Mesendoderm (in vitro differentiated cells): ENCODE measurements at regions not wholly inside any gene's neighbourhood (a gene's known extent, or its start where the extent isn't known, plus 50 kb on each side); places are given as distances from the start of the nearest gene placed in this dataset.

Experiments used
- DNase-seq: peaks from one replicate; pipeline ENCODE4 v3.0.0; 2013
- H2AK5ac ChIP-seq: 2 replicates; pipeline ENCODE4 v1.6.1; 2013; ENCODE audit warnings: low read length, inconsistent platforms
- H2BK120ac ChIP-seq: 2 replicates; pipeline ENCODE4 v1.6.1; 2013; ENCODE audit warnings: low read depth, mild to moderate bottlenecking, low read length, moderate library complexity, mixed read lengths
- H2BK15ac ChIP-seq: replicated peaks from 2 replicates; pipeline ENCODE4 v1.6.1; 2013; ENCODE audit warnings: low read depth, mild to moderate bottlenecking, moderate library complexity
- H2BK5ac ChIP-seq: 2 replicates; pipeline ENCODE4 v1.6.1; 2013; ENCODE audit warnings: low read length, inconsistent platforms
- H3K18ac ChIP-seq: 2 replicates; pipeline ENCODE4 v1.6.1; 2013; ENCODE audit warnings: mild to moderate bottlenecking, low read length, mixed read lengths
- H3K23ac ChIP-seq: one replicate; pipeline ENCODE4 v1.6.1; 2013; ENCODE audit warnings: low read length
- H3K27ac ChIP-seq: 2 replicates; pipeline ENCODE4 v1.5.1; 2013; ENCODE audit warnings: low read depth, mild to moderate bottlenecking, inconsistent platforms, low read length, moderate library complexity
- H3K27me3 ChIP-seq: 2 replicates; pipeline ENCODE4 v1.6.1; 2013; ENCODE audit warnings: low read length, control low read depth, mild to moderate bottlenecking, inconsistent platforms; ENCODE audit not compliant: insufficient read depth, poor library complexity
- H3K36me3 ChIP-seq: 2 replicates; pipeline ENCODE4 v1.6.1; 2013; ENCODE audit warnings: low read length, inconsistent platforms; ENCODE audit not compliant: control insufficient read depth, insufficient read depth
- H3K4ac ChIP-seq: one replicate; pipeline ENCODE4 v1.6.1; 2013; ENCODE audit warnings: low read depth, mild to moderate bottlenecking, low read length, moderate library complexity
- H3K4me1 ChIP-seq: 2 replicates; pipeline ENCODE4 v1.6.1; 2013; ENCODE audit warnings: low read depth, low read length, inconsistent platforms; ENCODE audit not compliant: control insufficient read depth
- H3K4me2 ChIP-seq: 2 replicates; pipeline ENCODE4 v1.6.1; 2013; ENCODE audit warnings: low read length
- H3K4me3 ChIP-seq: 2 replicates; pipeline ENCODE4 v1.5.1; 2013; ENCODE audit warnings: mild to moderate bottlenecking, low read length
- H3K56ac ChIP-seq: one replicate; pipeline ENCODE4 v1.6.1; 2013; ENCODE audit warnings: low read length
- H3K79me1 ChIP-seq: 2 replicates; pipeline ENCODE4 v1.6.1; 2013; ENCODE audit warnings: low read length, inconsistent platforms
- H3K79me2 ChIP-seq: 2 replicates; pipeline ENCODE4 v1.6.1; 2013; ENCODE audit warnings: mild to moderate bottlenecking, low read length; ENCODE audit not compliant: control insufficient read depth, insufficient read depth
- H3K9ac ChIP-seq: 2 replicates; pipeline ENCODE4 v1.6.1; 2013; ENCODE audit warnings: low read length, inconsistent platforms
- H4K5ac ChIP-seq: one replicate; pipeline ENCODE4 v1.6.1; 2013; ENCODE audit warnings: low read length
- H4K8ac ChIP-seq: one replicate; pipeline ENCODE4 v1.6.1; 2013; ENCODE audit warnings: low read depth, mild to moderate bottlenecking, control low read depth, low read length, moderate library complexity
- WGBS: extraction: QIAGEN DNeasy Blood & Tissue Kit; methylation state at CpG from one replicate; pipeline ENCODE4 v1.1.7; 2013; ENCODE audit warnings: low lambda C conversion rate, missing lambda C conversion rate; ENCODE audit not compliant: insufficient coverage; ENCODE audit errors: extremely low coverage; 5-methylcytosine and 5-hydroxymethylcytosine counted together

DNA sequence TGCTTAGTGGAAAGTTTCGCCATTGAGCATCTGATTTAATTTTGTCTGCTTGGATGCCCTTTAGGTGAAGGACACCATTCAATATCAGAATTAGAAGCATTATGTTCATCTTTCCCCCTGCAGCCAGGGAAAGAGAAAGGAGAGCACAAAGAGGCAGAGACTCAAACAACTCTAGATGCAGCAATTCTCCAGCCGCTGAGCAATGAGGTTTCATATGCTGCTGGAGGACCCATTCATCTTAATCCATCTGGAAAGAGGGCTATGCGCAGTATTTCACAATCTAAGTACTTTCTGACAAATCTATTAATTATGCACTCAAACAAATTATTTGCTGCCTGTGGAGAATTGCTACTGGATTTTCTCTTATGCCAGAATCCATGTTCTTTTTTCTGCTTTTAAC, 527.0 kb upstream of the TUSC1 start:
- no peaks in the 10 kb centered on the region for H3K4me1 ChIP-seq
- H4K8ac ChIP-seq: no peak overlapping the region
- no peak overlapping the region for H3K23ac ChIP-seq
- no peaks in the 10 kb centered on the region for H3K79me1 ChIP-seq
- no peak overlapping the region for H3K4me3 ChIP-seq
- no peak overlapping the region for H3K27ac ChIP-seq
- no peak overlapping the region for H2BK5ac ChIP-seq
- no peaks in the 10 kb centered on the region for H3K27me3 ChIP-seq
- no peak overlapping the region for H3K9ac ChIP-seq
- no CpG with 5 or more reads among the region's 3 CpGs for WGBS
- no peaks in the 10 kb centered on the region for H3K36me3 ChIP-seq
- H3K79me2 ChIP-seq: no peaks in the 10 kb centered on the region
- no peak overlapping the region for H3K18ac ChIP-seq
- no peak overlapping the region for H3K4me2 ChIP-seq
- H2BK15ac ChIP-seq: no peak overlapping the region
- no peak overlapping the region for H3K4ac ChIP-seq
- no peak overlapping the region for H2BK120ac ChIP-seq
- DNase-seq: no peak
- H2AK5ac ChIP-seq: no peak overlapping the region
- no peak overlapping the region for H3K56ac ChIP-seq
- no peak overlapping the region for H4K5ac ChIP-seq

DNA sequence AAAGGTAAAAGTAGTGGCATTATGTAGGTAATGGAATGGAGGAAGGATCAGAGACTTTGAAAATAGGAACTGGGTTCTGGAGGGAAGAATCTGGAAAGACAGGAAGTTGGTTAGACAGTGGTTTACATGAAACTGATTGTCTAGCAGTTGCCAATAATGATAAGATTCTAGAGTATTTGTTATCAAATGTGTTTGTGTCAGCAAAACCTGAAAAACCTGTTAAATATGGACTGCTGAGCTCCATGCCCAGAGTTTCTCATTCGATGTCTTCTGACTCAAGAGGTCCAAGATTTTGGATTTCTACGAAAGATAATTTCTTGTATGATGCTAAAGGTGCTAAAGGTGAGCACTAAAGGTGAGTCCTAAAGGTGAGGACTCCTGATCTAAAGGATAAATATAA, 515.0 kb upstream of the TUSC1 start:
- no peak for DNase-seq
- H3K23ac ChIP-seq: no peak overlapping the region
- H3K79me1 ChIP-seq: no peaks in the 10 kb centered on the region
- WGBS: no CpG with 5 or more reads among the region's 2 CpGs
- H4K5ac ChIP-seq: no peak overlapping the region
- H3K4ac ChIP-seq: no peak overlapping the region
- no peak overlapping the region for H3K9ac ChIP-seq
- no peaks in the 10 kb centered on the region for H3K36me3 ChIP-seq
- H3K4me1 ChIP-seq: no peaks in the 10 kb centered on the region
- no peak overlapping the region for H3K18ac ChIP-seq
- H2BK120ac ChIP-seq: no peak overlapping the region
- H3K27me3 ChIP-seq: no peaks in the 10 kb centered on the region
- no peaks in the 10 kb centered on the region for H3K79me2 ChIP-seq
- no peak overlapping the region for H3K56ac ChIP-seq
- H2AK5ac ChIP-seq: no peak overlapping the region
- no peak overlapping the region for H4K8ac ChIP-seq
- no peak overlapping the region for H3K27ac ChIP-seq
- no peak overlapping the region for H3K4me2 ChIP-seq
- H3K4me3 ChIP-seq: no peak overlapping the region
- no peak overlapping the region for H2BK5ac ChIP-seq
- H2BK15ac ChIP-seq: no peak overlapping the region

DNA sequence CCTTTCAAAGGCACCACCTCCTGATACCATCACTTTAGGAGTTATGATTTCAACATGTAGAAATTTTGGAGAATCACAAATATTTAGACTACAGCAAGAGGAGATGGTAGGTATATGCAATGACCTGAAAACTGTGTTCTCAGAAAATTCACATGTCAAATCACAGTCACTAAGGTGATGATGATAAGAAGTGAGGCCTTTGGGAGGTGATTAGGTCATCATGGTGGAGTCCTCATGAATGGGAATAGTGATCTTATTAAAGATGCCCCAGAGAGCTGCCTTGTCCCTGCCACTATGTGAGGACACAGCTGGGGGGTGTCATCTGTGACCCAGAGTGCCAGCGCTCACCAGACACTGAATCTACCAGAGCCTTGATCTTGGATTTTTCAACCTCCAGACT, 513.5 kb upstream of the TUSC1 start:
- Histone ChIP-seq H3K4me1 (no peaks in the 10 kb centered on the region), H3K27me3 (no peaks in the 10 kb centered on the region), H2BK120ac (no peak overlapping the region), H3K4ac (no peak overlapping the region), H3K27ac (no peak overlapping the region), H3K4me3 (no peak overlapping the region), H3K23ac (no peak overlapping the region), H3K79me2 (no peaks in the 10 kb centered on the region), H3K18ac (no peak overlapping the region), H3K79me1 (no peaks in the 10 kb centered on the region), H4K5ac (no peak overlapping the region), H3K56ac (no peak overlapping the region), H4K8ac (no peak overlapping the region), H2BK15ac (no peak overlapping the region), H2BK5ac (no peak overlapping the region), H3K9ac (no peak overlapping the region), H3K4me2 (no peak overlapping the region), H3K36me3 (no peaks in the 10 kb centered on the region), H2AK5ac (no peak overlapping the region)
- no peak for DNase-seq
- no CpG with 5 or more reads among the region's 1 CpG for WGBS

DNA sequence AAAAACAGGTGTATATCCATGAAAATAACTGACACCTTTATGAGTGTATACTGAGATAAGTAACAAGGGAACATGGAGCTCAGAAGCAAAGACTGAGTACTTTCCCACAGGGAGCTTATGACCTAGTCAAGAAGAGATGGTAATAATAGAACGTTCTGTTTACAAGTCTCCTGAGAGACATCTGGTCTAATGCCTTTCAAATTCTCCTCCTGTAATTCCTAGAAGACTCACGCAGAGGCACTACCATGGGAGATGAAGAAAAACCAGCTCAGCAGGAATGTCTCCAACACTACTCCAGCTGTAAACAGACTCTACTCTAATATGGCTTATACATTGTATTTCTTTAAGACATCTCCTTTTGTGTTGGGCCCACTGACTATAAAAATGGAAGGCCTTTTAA, 503.6 kb upstream of the TUSC1 start:
- no peak overlapping the region for H3K18ac ChIP-seq
- H3K27ac ChIP-seq: no peak overlapping the region
- no peak overlapping the region for H2BK5ac ChIP-seq
- no peak overlapping the region for H3K56ac ChIP-seq
- no peak overlapping the region for H4K5ac ChIP-seq
- no peak overlapping the region for H4K8ac ChIP-seq
- no peak overlapping the region for H3K4me2 ChIP-seq
- H3K79me1 ChIP-seq: no peaks in the 10 kb centered on the region
- H2BK120ac ChIP-seq: no peak overlapping the region
- H3K4me1 ChIP-seq: no peaks in the 10 kb centered on the region
- no peak overlapping the region for H3K23ac ChIP-seq
- no peak for DNase-seq
- H2BK15ac ChIP-seq: no peak overlapping the region
- H3K9ac ChIP-seq: no peak overlapping the region
- no peaks in the 10 kb centered on the region for H3K27me3 ChIP-seq
- H2AK5ac ChIP-seq: no peak overlapping the region
- H3K4ac ChIP-seq: no peak overlapping the region
- no peaks in the 10 kb centered on the region for H3K36me3 ChIP-seq
- no CpG with 5 or more reads among the region's 2 CpGs for WGBS
- H3K4me3 ChIP-seq: no peak overlapping the region
- H3K79me2 ChIP-seq: no peaks in the 10 kb centered on the region

DNA sequence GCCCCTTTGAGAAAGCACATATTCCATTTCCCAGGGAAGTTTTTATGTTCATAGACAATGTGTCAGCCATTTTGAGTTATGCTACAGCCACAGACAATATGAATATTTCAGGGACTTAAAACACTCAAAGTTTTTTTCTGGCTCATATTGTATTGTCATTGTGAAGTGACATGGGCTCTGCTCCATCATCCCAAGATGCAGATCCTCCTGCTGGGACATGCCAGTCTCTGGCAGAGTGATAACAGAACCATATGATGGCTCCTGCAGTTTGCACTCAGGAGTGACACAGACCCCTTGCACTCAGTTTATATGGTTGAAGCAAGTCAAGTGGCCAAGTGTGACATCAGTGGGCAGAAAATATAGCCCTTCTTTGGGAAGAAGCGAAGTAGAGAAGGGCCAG, 498.4 kb upstream of the TUSC1 start:
- Histone ChIP-seq H4K8ac (no peak overlapping the region), H2BK120ac (no peak overlapping the region), H3K4me3 (no peak overlapping the region), H2AK5ac (no peak overlapping the region), H3K79me1 (no peaks in the 10 kb centered on the region), H2BK5ac (no peak overlapping the region), H3K27me3 (no peaks in the 10 kb centered on the region), H3K4me1 (no peaks in the 10 kb centered on the region), H3K79me2 (no peaks in the 10 kb centered on the region), H3K4me2 (no peak overlapping the region), H4K5ac (no peak overlapping the region), H3K23ac (no peak overlapping the region), H3K27ac (no peak overlapping the region), H3K18ac (no peak overlapping the region), H3K56ac (no peak overlapping the region), H2BK15ac (no peak overlapping the region), H3K9ac (no peak overlapping the region), H3K36me3 (no peaks in the 10 kb centered on the region), H3K4ac (no peak overlapping the region)
- no CpG with 5 or more reads among the region's 1 CpG for WGBS
- DNase-seq: no peak

DNA sequence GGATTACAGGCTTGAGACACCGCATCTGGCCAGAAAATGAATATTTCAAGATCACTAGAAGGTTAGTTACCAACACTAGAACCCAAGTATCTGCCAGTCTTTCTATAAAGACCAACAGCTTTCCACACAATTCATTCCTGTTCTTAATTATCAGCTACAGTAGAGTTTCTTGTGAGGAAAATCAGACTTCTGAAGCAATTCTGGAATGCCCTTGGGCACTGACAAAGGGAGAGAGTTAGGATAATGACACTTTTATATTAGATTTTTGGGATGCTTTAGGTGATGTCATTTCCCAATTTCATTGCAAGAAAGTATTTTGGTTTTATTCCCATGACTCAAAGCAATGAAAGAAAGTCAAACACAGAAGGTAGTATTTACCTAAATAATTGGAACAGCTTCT, 497.0 kb upstream of the TUSC1 start:
- H3K23ac ChIP-seq: no peak overlapping the region
- no peaks in the 10 kb centered on the region for H3K4me1 ChIP-seq
- no peak overlapping the region for H3K4me3 ChIP-seq
- no peak overlapping the region for H2AK5ac ChIP-seq
- H3K56ac ChIP-seq: no peak overlapping the region
- no peak overlapping the region for H2BK120ac ChIP-seq
- H3K79me1 ChIP-seq: no peaks in the 10 kb centered on the region
- no peak overlapping the region for H2BK15ac ChIP-seq
- H3K18ac ChIP-seq: no peak overlapping the region
- H3K9ac ChIP-seq: no peak overlapping the region
- DNase-seq: peak; percentile 2
- no peak overlapping the region for H3K27ac ChIP-seq
- no peaks in the 10 kb centered on the region for H3K36me3 ChIP-seq
- H4K8ac ChIP-seq: no peak overlapping the region
- H3K79me2 ChIP-seq: no peaks in the 10 kb centered on the region
- no CpG with 5 or more reads among the region's 1 CpG for WGBS
- no peak overlapping the region for H4K5ac ChIP-seq
- no peak overlapping the region for H3K4me2 ChIP-seq
- H3K4ac ChIP-seq: no peak overlapping the region
- no peak overlapping the region for H2BK5ac ChIP-seq
- no peaks in the 10 kb centered on the region for H3K27me3 ChIP-seq
